ENCODE measurements at regions not wholly inside any gene's neighbourhood (a gene's known extent, or its start where the extent isn't known, plus 50 kb on each side); places are given as distances from the start of the nearest gene placed in this dataset.

GRCh38 chr2:48105848-48106247, 199.6 kb upstream of the FBXO11 start:
- POLR2A ChIA-PET: no interaction called here
- Histone ChIP-seq H3K9me3 (replicated peaks; ENCODE audit: control insufficient read depth, insufficient read depth, low read depth, low read length) (no peaks in the 10 kb centered on the region), H3K4me1 (replicated peaks in 1 of 2; ENCODE audit: control insufficient read depth in 2 of 2, insufficient read depth in 2 of 2, low read length in 2 of 2) (peaks cover 5 to 17% of the 10 kb centered on the region in 2 experiments; a peak in 3 of 5 replicates), H3K27ac (ENCODE audit: extremely low read depth, low read depth, low read length) (no peak overlapping the region), H2AFZ (ENCODE audit: low read depth, low read length) (peak overlapping the region; percentile 92), H3K79me2 (ENCODE audit: control insufficient read depth, insufficient read depth, low read length) (no peaks in the 10 kb centered on the region), H3K9ac (ENCODE audit: insufficient read depth in 1 of 2, low read depth in 2 of 2, low read length in 2 of 2) (no peak overlapping the region; a peak in 1 of 4 replicates), H4K20me1 (replicated peaks; ENCODE audit: control insufficient read depth, insufficient read depth, low read length) (no peaks in the 10 kb centered on the region), H3K36me3 (ENCODE audit: control insufficient read depth, insufficient read depth, low read length) (no peaks in the 10 kb centered on the region), H3K27me3 (ENCODE audit: control insufficient read depth in 2 of 2, insufficient read depth in 2 of 2, low read length in 2 of 2) (no peaks in the 10 kb centered on the region), H3K4me3 (no peak overlapping the region), H3K4me2 (ENCODE audit: insufficient read depth, low read length) (peak overlapping the region; percentile 79), H3K9me1 (ENCODE audit: control insufficient read depth, insufficient read depth, low read length) (no peaks in the 10 kb centered on the region)
- no TSS peak for BruUV-seq (replicated peaks)
- CTCF ChIA-PET (ENCODE audit: low intra/inter-chr PET ratio): interaction anchor here (0.6 to 1.9 kb wide), 3 partner anchors 248 to 338 kb away, joined by 3 to 14 read pairs (median 6); no protein-coding TSS in a partner anchor
- no peak for TF ChIP-seq LEF1 (IDR thresholded peaks at IDR 0.05)
- no peak for TF ChIP-seq ZNF408 (CRISPR knock-in tag; IDR thresholded peaks at IDR 0.05; ENCODE audit: low read depth)
- no peak for TF ChIP-seq ZHX1 (conservative IDR thresholded peaks at IDR 0.05; ENCODE audit: low read length)
- no peak for TF ChIP-seq MYC (IDR thresholded peaks at IDR 0.05; ENCODE audit: low read depth, low read length)
- no peak for TF ChIP-seq MYC (CRISPR knock-in tag; IDR thresholded peaks at IDR 0.05; ENCODE audit: borderline replicate concordance, low read depth)
- no peak for TF ChIP-seq PML (IDR thresholded peaks at IDR 0.05; ENCODE audit: low read length)
- no peak for TF ChIP-seq ZNF699 (CRISPR knock-in tag; IDR thresholded peaks at IDR 0.05; ENCODE audit: insufficient replicate concordance)
- no peak for TF ChIP-seq BHLHE40 (IDR thresholded peaks at IDR 0.05; ENCODE audit: low read length)
- TF ChIP-seq C11orf30 (IDR thresholded peaks at IDR 0.05; ENCODE audit: low read depth): no peak
- no peak for TF ChIP-seq SRSF9 (IDR thresholded peaks at IDR 0.05; ENCODE audit: borderline replicate concordance, low read depth, low read length)
- no peak for FAIRE-seq
- DNase-seq (ENCODE audit: extremely low read depth in 1 of 4, low spot score in 3 of 4): no peak
- intact Hi-C loops (cut with micrococcal nuclease): loop anchor here (1.0 to 10.0 kb wide), 5 partner anchors 99 to 771 kb away; partner anchors contain the start of gene FBXO11
- in situ Hi-C loops (cut with MboI): no loop called here
- 68% methylated on average over 10 of the region's 11 CpGs for WGBS (ENCODE audit: insufficient coverage, low coverage, missing lambda C conversion rate)
- peak; percentile 20 for ATAC-seq

Measured in K562 (cell line).